ENCODE measurements at regions not wholly inside any gene's neighbourhood (a gene's known extent, or its start where the extent isn't known, plus 50 kb on each side); places are given as distances from the start of the nearest gene placed in this dataset.

DNA sequence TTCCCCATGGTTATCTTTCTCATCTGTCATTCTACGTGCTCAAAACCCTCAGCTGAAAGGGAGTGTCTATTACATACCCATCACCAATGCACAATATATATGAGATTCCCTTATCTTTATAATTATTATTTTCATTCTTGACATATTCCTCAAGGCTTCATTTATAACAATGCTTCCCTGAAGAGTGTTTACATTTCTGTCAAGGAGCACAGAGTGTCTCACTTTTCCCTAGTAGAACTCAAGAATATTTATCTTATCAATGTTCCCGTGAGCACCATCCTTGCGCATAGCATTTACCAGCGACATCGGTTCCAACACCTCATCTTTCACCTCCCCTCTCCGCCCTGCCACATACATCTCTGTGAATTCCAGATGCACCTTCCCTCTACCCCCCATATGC is 250.6 kb downstream of the PLA2G4A start:
- no peak for DNase-seq (ENCODE audit: low spot score)

DNA sequence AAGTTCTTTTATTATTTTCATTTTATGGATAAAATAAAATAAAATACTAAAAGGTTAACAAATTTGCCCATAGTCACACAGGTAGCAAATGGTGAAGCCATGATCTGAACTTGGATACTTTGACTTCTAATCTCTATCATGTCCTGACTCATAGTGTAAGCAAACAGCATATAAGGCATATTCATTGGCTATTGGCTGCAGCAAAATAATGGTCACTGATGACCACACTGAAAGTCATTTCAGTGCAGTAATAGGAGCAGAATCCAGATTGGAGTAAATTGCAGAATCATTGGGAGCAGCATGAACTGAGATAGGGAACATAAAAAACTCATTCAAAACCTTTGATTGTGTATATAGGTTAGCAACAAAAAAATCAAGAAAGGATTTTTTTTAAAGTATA is 262.9 kb downstream of the PLA2G4A start:
- DNase-seq (ENCODE audit: low spot score) = no peak

DNA sequence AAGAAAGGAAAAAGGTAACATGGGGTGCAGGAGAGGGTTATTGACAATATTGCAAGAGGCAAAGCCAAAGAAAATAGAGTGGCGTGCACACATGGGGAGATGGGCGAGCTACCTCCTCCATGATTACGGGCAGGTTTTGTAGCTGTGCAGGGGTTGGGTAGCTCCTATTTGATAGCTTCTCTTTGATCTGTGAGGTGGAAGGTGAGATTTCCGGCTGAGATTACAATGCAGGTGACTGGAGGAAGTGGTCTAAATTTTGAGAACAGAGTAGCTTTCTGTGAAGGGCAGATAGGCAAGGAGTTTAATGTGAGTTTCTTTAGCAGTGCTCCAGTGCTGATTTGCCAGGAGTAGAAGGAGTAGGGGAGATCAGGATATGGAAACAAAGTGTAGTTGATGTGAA is 263.4 kb downstream of the PLA2G4A start:
- no peak for DNase-seq (ENCODE audit: low spot score)

- no peak for DNase-seq (ENCODE audit: low spot score)
Measured at GRCh38 chr1:187096689-187097088, 267.9 kb downstream of the PLA2G4A start.

- DNase-seq (ENCODE audit: low spot score) = no peak
Measured at GRCh38 chr1:187110351-187110750, 281.6 kb downstream of the PLA2G4A start.

- peak; percentile 0 for DNase-seq (ENCODE audit: low spot score)
Measured at GRCh38 chr1:187114792-187115191, 286.0 kb downstream of the PLA2G4A start.

DNA sequence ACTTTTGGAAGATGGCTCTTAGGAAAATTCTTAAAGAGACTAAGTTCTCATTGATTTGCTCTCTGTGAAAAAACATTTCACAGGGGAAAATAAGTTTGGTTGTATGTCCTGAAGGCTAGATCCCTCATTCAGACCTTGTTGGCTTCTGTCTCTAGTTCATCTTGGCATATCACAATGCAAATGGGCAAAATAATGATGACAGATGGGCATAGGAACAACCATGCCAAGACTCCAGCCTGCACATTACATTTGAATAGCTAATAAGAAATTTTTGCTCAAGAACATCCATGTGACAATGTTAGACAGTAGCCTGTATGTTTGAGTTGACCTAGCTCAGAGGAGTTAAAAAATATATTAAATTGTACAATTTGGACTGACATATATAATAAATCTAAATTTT is 292.9 kb downstream of the PLA2G4A start:
- DNase-seq (ENCODE audit: low spot score) = no peak

- DNase-seq (ENCODE audit: low spot score) = no peak
Measured at GRCh38 chr1:187122566-187122965, 293.8 kb downstream of the PLA2G4A start.

DNA sequence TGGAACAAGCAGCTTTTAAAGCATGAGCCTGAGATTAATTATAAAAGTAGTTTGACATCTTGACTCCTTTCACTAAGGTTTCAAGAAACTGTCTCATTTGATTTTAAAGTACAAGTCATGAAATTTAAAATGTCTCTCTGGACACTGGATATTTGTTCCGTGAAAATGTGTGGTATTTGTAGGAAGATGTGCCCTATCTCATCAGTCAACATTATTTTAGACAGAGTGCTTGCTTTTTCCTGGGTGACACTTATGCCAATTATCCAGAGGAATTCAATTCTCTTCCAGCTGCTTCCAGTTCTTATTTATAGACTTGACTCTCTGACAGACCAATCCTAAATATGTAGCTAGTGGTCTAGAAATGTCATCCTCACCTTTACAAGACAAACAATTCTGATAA is 300.4 kb downstream of the PLA2G4A start:
- DNase-seq (ENCODE audit: low spot score) = no peak

GRCh38 chr1:187143783-187144182 is 315.0 kb downstream of the PLA2G4A start:
- DNase-seq (ENCODE audit: low spot score) = no peak

DNA sequence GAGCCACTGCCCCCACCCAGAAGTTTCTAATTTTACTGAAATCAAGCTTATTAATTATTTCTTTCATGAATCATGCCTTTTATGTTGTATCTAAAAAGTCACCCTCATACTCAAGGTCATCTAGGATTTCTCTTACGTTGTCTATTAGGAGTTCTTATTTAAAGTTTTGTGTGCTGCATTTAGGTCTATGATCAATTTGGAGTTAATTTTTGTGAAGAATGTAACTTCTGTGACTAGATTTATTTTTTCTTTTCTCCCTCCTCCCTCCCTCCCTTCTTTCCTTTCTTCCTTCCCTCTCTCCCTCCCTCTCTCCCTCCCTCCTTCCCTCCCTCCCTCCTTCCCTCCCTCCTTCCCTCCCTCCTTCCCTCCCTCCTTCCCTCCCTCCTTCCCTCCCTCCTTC is 317.6 kb downstream of the PLA2G4A start:
- no peak for DNase-seq (ENCODE audit: low spot score)

DNA sequence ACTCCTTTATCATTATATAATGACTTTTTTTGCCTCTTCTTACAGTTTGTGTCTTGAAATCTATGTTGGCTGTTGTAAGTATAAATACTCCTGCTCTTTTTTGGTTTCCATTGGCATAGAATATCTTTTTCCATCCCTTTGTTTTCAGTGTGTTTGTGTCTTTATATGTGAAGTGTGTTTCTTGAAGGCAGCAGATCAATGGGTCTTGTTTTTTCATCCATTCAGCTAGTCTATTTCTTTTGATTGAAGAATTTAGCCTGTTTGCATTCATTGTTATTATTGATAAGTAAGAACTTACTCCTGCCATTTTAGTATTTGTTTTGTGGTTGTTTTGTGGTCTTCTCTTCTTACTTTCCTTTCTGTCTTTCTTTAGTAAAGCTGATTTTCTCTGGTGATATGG is 322.8 kb downstream of the PLA2G4A start:
- no peak for DNase-seq (ENCODE audit: low spot score)

DNA sequence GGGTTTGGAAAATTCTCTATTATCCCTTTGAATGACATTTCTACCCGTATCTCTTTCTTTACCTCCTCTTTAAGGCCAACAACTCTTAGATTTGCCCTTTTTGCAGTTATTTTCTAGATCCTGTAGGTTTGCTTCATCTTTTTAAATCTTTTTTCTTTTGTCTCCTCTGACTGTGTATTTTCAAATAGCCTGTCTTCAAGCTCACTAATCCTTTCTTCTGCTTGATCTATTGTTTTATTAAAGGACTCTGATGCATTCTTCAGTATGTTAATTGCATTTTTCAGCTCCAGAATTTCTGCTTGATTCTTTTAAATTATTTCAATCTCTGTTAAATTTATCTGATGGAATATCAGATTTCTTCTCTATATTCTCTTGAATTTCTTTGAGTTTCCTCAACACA is 324.3 kb downstream of the PLA2G4A start:
- no peak for DNase-seq (ENCODE audit: low spot score)

- DNase-seq (ENCODE audit: low spot score) = no peak
Measured at GRCh38 chr1:187157115-187157514, 328.4 kb downstream of the PLA2G4A start.

DNA sequence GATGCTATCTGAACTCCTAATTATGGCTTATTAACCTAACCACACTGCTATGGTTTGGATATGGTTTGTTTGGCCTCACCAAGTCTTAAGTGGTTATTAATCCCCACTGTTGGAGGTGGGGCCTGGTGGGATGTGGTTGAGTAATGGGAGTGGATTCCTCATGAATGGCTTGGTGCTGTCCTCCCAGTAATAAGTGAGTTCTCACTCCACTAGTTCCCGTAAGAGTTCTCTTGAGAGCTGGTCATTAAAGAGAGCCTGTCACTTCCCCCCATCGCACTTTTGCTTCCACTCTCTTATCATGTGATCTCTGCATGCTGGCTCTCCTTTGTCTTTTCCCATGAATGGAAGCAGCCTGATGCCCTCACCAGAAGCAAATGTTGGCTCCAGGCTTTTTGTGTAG is 328.8 kb downstream of the PLA2G4A start:
- no peak for DNase-seq (ENCODE audit: low spot score)

DNA sequence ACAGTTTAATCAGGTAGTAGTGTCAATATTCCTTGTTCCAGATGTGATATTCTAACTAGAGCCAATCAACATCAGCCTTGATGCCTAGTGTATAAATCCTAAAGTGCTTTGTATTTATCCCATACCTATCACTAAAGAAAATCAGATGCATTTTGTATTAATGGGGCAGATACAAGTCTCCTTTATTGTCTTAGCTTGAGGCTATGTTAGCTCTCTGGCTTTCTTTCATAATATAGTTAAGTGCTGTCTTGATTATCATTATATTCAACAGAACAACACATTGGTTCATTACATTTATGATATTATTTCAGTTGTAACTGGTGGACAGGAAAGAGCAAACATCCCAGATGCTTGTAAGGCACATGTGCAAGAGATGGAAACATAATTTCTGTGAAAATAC is 338.8 kb downstream of the PLA2G4A start:
- no peak for DNase-seq (ENCODE audit: low spot score)

- DNase-seq (ENCODE audit: low spot score) = no peak
Measured at GRCh38 chr1:187168297-187168696, 339.5 kb downstream of the PLA2G4A start.

DNA sequence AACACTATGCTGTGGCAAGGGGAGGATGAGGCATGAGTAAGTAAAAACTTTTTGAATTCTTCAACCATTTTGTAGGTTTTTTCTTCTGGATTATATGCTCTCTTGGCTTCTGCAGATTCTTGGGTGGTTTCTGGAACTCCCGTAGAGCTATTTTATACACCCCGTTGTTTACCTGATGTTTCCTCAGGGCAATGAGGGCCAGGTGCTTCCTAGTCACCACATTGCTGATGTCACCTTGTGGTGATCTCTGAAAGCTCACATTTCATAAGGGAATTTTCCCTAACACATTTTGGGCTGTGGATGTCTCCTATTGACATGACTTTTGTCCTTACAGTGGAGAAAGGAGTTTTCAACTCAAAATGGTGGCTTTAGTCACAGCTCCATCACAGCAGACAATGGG is 356.6 kb downstream of the PLA2G4A start:
- no peak for DNase-seq (ENCODE audit: low spot score)

- no peak for DNase-seq (ENCODE audit: low spot score)
Measured at GRCh38 chr1:187197685-187198084, 368.9 kb downstream of the PLA2G4A start.

DNA sequence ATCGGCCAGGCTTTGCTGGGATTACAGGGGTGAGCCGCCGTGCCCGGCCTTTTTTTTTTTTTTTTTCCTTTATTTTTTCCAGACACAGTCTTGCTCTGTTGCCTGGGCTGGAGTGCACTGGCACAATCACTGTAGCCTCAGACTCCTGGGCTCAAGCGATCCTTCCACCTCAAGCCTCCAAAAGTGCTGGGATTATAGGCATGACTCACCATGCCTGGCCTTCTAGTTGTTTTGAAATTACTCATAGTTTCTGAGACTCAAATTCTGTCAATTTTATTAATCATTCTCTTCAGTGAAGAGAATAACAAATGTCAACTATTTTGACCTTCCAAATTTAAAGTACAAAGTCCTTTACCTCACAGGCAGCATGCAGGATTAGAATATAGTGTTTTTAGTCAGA is 374.5 kb downstream of the PLA2G4A start:
- DNase-seq (ENCODE audit: low spot score) = no peak

DNA sequence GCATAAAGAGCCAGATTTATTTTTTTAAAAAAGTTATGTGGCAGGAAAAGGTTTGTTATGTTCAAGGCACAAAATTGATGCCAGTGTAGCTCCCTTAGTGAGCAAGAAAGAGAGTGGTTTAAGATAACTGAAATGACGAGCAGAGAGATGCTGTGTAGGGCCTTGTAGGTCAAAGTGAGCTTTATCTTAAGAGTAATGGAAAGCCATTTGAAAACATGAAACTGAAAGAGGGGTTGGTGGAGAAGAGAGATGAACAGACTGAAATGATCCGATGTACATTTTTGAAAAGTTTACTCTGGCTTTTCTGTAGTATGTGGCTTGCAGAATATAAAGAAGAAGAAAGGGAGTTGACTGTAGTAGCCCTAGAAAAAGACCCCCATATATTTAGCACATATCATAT is 383.6 kb downstream of the PLA2G4A start:
- DNase-seq (ENCODE audit: low spot score) = no peak

- no peak for DNase-seq (ENCODE audit: low spot score)
Measured at GRCh38 chr1:187226396-187226795, 397.6 kb downstream of the PLA2G4A start.

DNA sequence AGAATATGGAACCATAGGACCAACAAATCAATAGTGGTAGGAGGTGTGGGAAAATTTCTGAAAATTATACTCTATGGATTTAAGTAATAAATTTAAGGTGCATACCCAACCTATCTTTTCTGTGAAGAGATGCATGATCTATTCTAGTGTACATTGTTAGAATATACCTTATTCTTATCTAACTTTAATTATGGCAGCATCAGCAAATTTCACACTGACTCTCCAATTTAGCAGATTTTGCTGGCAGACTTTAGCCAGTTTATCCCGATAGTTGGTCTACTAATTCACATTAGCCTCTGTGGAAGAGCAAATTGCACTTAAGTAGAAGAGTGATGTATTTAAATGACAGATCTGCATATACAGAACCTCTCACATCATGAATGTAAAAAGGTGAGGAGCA is 400.0 kb downstream of the PLA2G4A start:
- DNase-seq (ENCODE audit: low spot score) = no peak

DNA sequence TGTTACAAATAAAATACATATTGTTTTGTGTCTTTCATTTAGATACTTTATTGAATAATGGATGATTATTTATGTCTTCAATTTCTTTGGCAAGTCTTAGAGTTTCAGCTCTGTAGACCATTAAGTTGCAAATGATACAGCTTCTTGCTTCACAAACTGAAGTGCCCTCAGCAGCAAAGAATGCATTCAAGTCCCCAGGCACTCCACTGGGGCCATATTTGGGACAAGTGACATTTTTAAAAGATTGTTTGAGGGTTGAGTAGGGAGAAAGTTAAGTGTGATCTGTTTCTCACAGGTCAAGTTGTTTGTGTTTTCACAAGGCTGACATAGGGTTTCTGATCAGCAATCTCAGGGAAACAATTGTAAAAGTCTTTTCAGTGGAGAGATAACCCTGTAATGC is 400.7 kb downstream of the PLA2G4A start:
- no peak for DNase-seq (ENCODE audit: low spot score)

GRCh38 chr1:187234706-187235105 is 406.0 kb downstream of the PLA2G4A start:
- DNase-seq (ENCODE audit: low spot score) = no peak

Data from SW480 (cell line).